Subcutaneous abdominal adipose tissue (tissue), 5 donors: ENCODE measurements at regions not wholly inside any gene's neighbourhood (a gene's known extent, or its start where the extent isn't known, plus 50 kb on each side); places are given as distances from the start of the nearest gene placed in this dataset.

Experiments used
- H3K27ac ChIP-seq: one replicate; pipeline ENCODE4 v1.7.0; 2013; ENCODE audit warnings: low read depth, mild to moderate bottlenecking, inconsistent platforms, low read length, moderate library complexity
- H3K27me3 ChIP-seq, 5 donors: one replicate each; pipeline ENCODE4 v1.7.0; 2013; ENCODE audit warnings: low read length in 5 of 5, inconsistent platforms in 1 of 5; ENCODE audit not compliant: control insufficient read depth in 5 of 5, insufficient read depth in 4 of 5
- H3K36me3 ChIP-seq, 5 donors: one replicate each; pipeline ENCODE4 v1.7.0; 2013; ENCODE audit warnings: low read length in 5 of 5; ENCODE audit not compliant: control insufficient read depth in 5 of 5, insufficient read depth in 5 of 5
- H3K4me1 ChIP-seq, 5 donors: one replicate each; pipeline ENCODE4 v1.7.0; 2013; ENCODE audit warnings: low read length in 5 of 5, mild to moderate bottlenecking in 3 of 5, moderate library complexity in 1 of 5; ENCODE audit not compliant: control insufficient read depth in 5 of 5, insufficient read depth in 5 of 5
- H3K4me3 ChIP-seq, 5 donors: one replicate each; pipeline ENCODE4 v1.7.0; 2013; ENCODE audit warnings: low read length in 5 of 5, low read depth in 1 of 5
- H3K9ac ChIP-seq, 5 donors: one replicate each; pipeline ENCODE4 v1.7.0; 2013; ENCODE audit warnings: low read length in 5 of 5, mild to moderate bottlenecking in 4 of 5, moderate library complexity in 3 of 5
- H3K9me3 ChIP-seq, 5 donors: one replicate each; pipeline ENCODE4 v1.7.0; 2013; ENCODE audit warnings: low read length in 5 of 5; ENCODE audit not compliant: control insufficient read depth in 5 of 5
- donor health status: healthy.
- donor health status: healthy.
- donor health status: healthy.
- donor health status: healthy.
- donor health status: healthy.

DNA sequence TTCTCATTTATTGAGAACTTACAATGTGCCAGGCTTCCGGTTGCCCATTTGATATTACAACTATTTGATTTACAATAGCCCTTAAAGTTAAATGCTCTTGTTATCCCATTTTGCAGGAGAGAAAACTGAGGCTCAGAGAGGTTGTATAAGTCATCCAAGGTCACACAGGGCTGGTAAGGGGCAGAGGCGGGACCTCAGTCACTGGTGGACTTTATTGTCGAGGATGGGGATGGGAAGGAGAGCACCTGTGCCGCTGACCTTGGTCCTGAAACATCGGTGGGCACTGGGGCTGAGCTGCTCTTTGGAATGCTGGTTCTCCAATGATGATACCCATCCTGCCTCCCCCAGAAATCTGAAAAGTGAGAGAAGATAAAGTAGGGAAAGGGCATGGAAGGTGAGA, 265.4 kb downstream of the MIAT start:
- no peak overlapping the region for H3K9ac ChIP-seq
- H3K4me1 ChIP-seq: peaks cover 0 to 5% (median 0%) of the 10 kb centered on the region in 5 donors
- no peaks in the 10 kb centered on the region for H3K9me3 ChIP-seq
- no peak overlapping the region for H3K27ac ChIP-seq
- no peaks in the 10 kb centered on the region for H3K36me3 ChIP-seq
- peaks cover 0 to 3% (median 0%) of the 10 kb centered on the region in 5 donors for H3K27me3 ChIP-seq
- no peak overlapping the region for H3K4me3 ChIP-seq

- no peaks in the 10 kb centered on the region for H3K9me3 ChIP-seq
- peaks cover 0 to 3% (median 0%) of the 10 kb centered on the region in 5 donors for H3K27me3 ChIP-seq
- H3K4me1 ChIP-seq: peaks cover 0 to 5% (median 0%) of the 10 kb centered on the region in 5 donors
- H3K27ac ChIP-seq: no peak overlapping the region
- H3K36me3 ChIP-seq: no peaks in the 10 kb centered on the region
- no peak overlapping the region for H3K4me3 ChIP-seq
- no peak overlapping the region for H3K9ac ChIP-seq
Observed at GRCh38 chr22:26923531-26923930, 266.1 kb downstream of the MIAT start.

DNA sequence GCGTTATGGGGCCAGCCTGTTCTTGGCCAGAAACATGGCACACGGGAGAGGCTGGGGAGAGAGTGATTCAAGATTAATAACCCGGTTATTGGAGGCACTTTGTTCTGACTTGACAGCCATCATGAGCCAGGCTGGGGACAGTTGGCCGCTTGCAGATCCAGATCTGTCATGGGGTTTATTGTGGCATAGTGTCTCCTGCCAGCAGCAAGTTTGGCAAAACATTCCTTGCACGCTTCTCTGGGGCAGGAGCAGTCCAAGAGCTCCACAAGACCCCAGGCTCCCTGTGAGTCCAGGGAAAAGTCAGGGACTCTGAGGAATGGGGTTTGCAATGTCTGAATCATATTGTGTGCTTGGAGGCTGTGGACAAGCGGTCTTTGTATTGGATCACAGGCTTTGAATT, 270.4 kb downstream of the MIAT start:
- Histone ChIP-seq H3K4me1 (no peaks in the 10 kb centered on the region), H3K27ac (no peak overlapping the region), H3K9ac (no peak overlapping the region), H3K36me3 (no peaks in the 10 kb centered on the region), H3K9me3 (no peaks in the 10 kb centered on the region), H3K27me3 (peaks cover 0 to 3% (median 0%) of the 10 kb centered on the region in 5 donors), H3K4me3 (no peak overlapping the region)

- no peak overlapping the region for H3K27ac ChIP-seq
- H3K4me1 ChIP-seq: no peaks in the 10 kb centered on the region
- H3K36me3 ChIP-seq: no peaks in the 10 kb centered on the region
- H3K9me3 ChIP-seq: no peaks in the 10 kb centered on the region
- H3K4me3 ChIP-seq: no peak overlapping the region
- peaks cover 0 to 2% (median 0%) of the 10 kb centered on the region in 5 donors for H3K27me3 ChIP-seq
- H3K9ac ChIP-seq: no peak overlapping the region
Observed at GRCh38 chr22:26931471-26931870, 274.1 kb downstream of the MIAT start.

GRCh38 chr22:26933105-26933590, 275.8 kb downstream of the MIAT start:
- Histone ChIP-seq H3K9ac (no peak overlapping the region), H3K4me1 (no peaks in the 10 kb centered on the region), H3K36me3 (no peaks in the 10 kb centered on the region), H3K4me3 (no peak overlapping the region), H3K27ac (no peak overlapping the region), H3K27me3 (no peaks in the 10 kb centered on the region), H3K9me3 (peaks cover 0 to 6% (median 0%) of the 10 kb centered on the region in 5 donors)

GRCh38 chr22:26937213-26937612, 279.8 kb downstream of the MIAT start:
- peaks cover 0 to 6% (median 0%) of the 10 kb centered on the region in 5 donors for H3K9me3 ChIP-seq
- H3K4me3 ChIP-seq: no peak overlapping the region
- H3K9ac ChIP-seq: no peak overlapping the region
- H3K27ac ChIP-seq: no peak overlapping the region
- H3K27me3 ChIP-seq: peaks cover 0 to 3% (median 0%) of the 10 kb centered on the region in 5 donors
- no peaks in the 10 kb centered on the region for H3K36me3 ChIP-seq
- no peaks in the 10 kb centered on the region for H3K4me1 ChIP-seq

- Histone ChIP-seq H3K27me3 (peaks cover 0 to 3% (median 0%) of the 10 kb centered on the region in 5 donors), H3K36me3 (no peaks in the 10 kb centered on the region), H3K4me1 (no peaks in the 10 kb centered on the region), H3K9ac (no peak overlapping the region), H3K27ac (no peak overlapping the region), H3K4me3 (no peak overlapping the region), H3K9me3 (peaks cover 0 to 6% (median 0%) of the 10 kb centered on the region in 5 donors)
Observed at GRCh38 chr22:26939466-26939865, 282.1 kb downstream of the MIAT start.

DNA sequence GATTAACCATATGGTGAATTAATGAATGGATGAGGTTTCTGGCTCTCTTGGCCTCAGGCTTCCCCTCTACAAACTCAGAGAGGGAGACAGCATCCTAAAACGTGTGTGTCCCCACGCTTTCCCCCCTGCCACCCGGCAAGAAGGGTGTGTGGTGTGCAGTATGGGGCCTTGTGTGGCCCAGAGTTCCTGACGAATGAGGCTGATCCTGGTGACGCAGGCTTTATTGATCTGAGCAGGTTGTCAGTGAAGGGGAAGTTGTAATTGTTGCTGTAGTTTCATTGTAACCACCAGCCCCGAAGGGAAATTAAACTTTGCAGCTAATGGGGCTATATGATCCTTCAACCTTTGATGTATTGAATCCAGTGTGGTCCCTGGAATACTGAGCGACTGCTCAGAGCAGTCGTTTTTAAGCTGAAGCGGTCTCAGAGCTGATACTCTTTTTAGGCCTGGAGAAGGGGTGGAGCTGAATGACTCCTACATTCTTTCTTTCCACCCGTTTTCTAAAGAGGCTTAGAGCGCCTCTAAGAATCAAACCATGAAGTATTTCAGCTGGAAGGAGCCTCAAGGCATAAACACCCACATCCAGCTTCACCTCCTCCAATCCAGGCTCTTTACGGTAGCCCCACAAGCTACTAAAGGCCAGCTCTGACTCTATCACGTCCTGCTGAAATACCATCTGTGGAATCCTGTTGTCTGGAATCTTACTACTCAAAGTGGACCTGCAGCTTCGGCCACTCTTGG, 284.7 kb downstream of the MIAT start:
- H3K9ac ChIP-seq: no peak overlapping the region
- H3K36me3 ChIP-seq: no peaks in the 10 kb centered on the region
- H3K27ac ChIP-seq: no peak overlapping the region
- H3K9me3 ChIP-seq: peaks cover 0 to 3% (median 0%) of the 10 kb centered on the region in 5 donors
- no peak overlapping the region for H3K4me3 ChIP-seq
- H3K27me3 ChIP-seq: peaks cover 0 to 3% (median 0%) of the 10 kb centered on the region in 5 donors
- H3K4me1 ChIP-seq: no peaks in the 10 kb centered on the region

GRCh38 chr22:26942637-26942957, 285.2 kb downstream of the MIAT start:
- H3K9me3 ChIP-seq: no peaks in the 10 kb centered on the region
- H3K4me1 ChIP-seq: no peaks in the 10 kb centered on the region
- no peak overlapping the region for H3K9ac ChIP-seq
- no peaks in the 10 kb centered on the region for H3K36me3 ChIP-seq
- no peak overlapping the region for H3K4me3 ChIP-seq
- H3K27me3 ChIP-seq: peaks cover 0 to 3% (median 0%) of the 10 kb centered on the region in 5 donors
- no peak overlapping the region for H3K27ac ChIP-seq

DNA sequence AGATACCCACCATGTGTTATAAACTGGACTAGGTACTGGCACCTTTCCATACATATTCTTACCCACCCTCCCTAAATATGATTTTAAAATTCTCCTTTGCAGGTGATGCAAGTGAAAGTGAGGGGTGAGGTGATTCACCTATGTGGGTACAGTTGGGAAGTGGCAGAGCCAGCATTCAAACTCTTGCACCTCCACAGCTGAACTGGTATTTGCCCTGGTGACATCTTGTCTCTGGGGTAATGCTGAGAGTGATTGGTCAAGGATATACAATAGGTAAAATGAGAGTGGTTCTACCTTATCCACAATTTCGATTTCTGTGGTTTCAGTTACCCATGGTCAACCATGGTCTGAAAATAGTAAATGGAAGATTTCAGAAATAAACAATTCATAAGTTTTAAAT, 288.2 kb downstream of the MIAT start:
- no peak overlapping the region for H3K27ac ChIP-seq
- H3K27me3 ChIP-seq: no peaks in the 10 kb centered on the region
- H3K4me3 ChIP-seq: no peak overlapping the region
- H3K36me3 ChIP-seq: no peaks in the 10 kb centered on the region
- H3K9ac ChIP-seq: no peak overlapping the region
- no peaks in the 10 kb centered on the region for H3K9me3 ChIP-seq
- H3K4me1 ChIP-seq: no peaks in the 10 kb centered on the region
